H9 (cell line): ENCODE measurements at regions not wholly inside any gene's neighbourhood (a gene's known extent, or its start where the extent isn't known, plus 50 kb on each side); places are given as distances from the start of the nearest gene placed in this dataset.

Experiments used
- DNase-seq: peaks from one replicate; pipeline ENCODE4 v3.0.0-alpha.2; 2017
- H2AFZ ChIP-seq: one replicate; pipeline ENCODE4 v1.6.1; 2013; ENCODE audit warnings: mild to moderate bottlenecking, low read length, control low read depth, moderate library complexity
- H2AK5ac ChIP-seq: 2 replicates; pipeline ENCODE4 v1.6.1; 2013; ENCODE audit warnings: low read length, control low read depth, mixed read lengths; ENCODE audit not compliant: insufficient read length
- H2BK120ac ChIP-seq: one replicate; pipeline ENCODE4 v1.6.1; 2013; ENCODE audit warnings: low read depth, mild to moderate bottlenecking, low read length, control low read depth, inconsistent platforms; ENCODE audit not compliant: poor library complexity, severe bottlenecking
- H2BK12ac ChIP-seq: 2 replicates; pipeline ENCODE4 v1.6.1; 2013; ENCODE audit warnings: low read length, control low read depth, mixed read lengths, low read depth; ENCODE audit not compliant: insufficient read length
- H2BK15ac ChIP-seq: 2 replicates; pipeline ENCODE4 v1.6.1; 2013; ENCODE audit warnings: low read depth, low read length, control low read depth
- H2BK20ac ChIP-seq: one replicate; pipeline ENCODE4 v1.6.1; 2013; ENCODE audit warnings: low read depth, mild to moderate bottlenecking, low read length, control low read depth, inconsistent platforms; ENCODE audit not compliant: poor library complexity, severe bottlenecking
- H2BK5ac ChIP-seq: 2 replicates; pipeline ENCODE4 v1.6.1; 2013; ENCODE audit warnings: low read length, control low read depth, mixed read lengths; ENCODE audit not compliant: insufficient read length
- H3K14ac ChIP-seq: 2 replicates; pipeline ENCODE4 v1.6.1; 2013; ENCODE audit warnings: low read length, control low read depth; ENCODE audit not compliant: insufficient read depth
- H3K18ac ChIP-seq: 2 replicates; pipeline ENCODE4 v1.6.1; 2013; ENCODE audit warnings: low read depth, mild to moderate bottlenecking, mixed read lengths, low read length, control low read depth; ENCODE audit not compliant: insufficient read length
- H3K23ac ChIP-seq: 2 replicates; pipeline ENCODE4 v1.6.1; 2013; ENCODE audit warnings: low read length, control low read depth, mixed read lengths, low read depth; ENCODE audit not compliant: insufficient read length
- H3K23me2 ChIP-seq: 2 replicates; pipeline ENCODE4 v1.6.1; 2013; ENCODE audit warnings: low read depth, mild to moderate bottlenecking, mixed read lengths, low read length, control low read depth; ENCODE audit not compliant: insufficient read length, poor library complexity, severe bottlenecking
- H3K27ac ChIP-seq: 2 replicates; pipeline ENCODE4 v1.5.1; 2013; ENCODE audit warnings: low read length, control low read depth, mixed read lengths, low read depth; ENCODE audit not compliant: insufficient read length
- H3K27me3 ChIP-seq: 2 replicates; pipeline ENCODE4 v1.6.1; 2013; ENCODE audit warnings: low read length, control low read depth, inconsistent platforms; ENCODE audit not compliant: insufficient read depth
- H3K4ac ChIP-seq: 2 replicates; pipeline ENCODE4 v1.6.1; 2013; ENCODE audit warnings: low read depth, mild to moderate bottlenecking, control low read depth, inconsistent platforms, low read length, moderate library complexity
- H3K4me1 ChIP-seq: 2 replicates; pipeline ENCODE4 v1.6.1; 2013; ENCODE audit warnings: low read length, control low read depth, inconsistent platforms; ENCODE audit not compliant: insufficient read depth
- H3K4me2 ChIP-seq: 2 replicates; pipeline ENCODE4 v1.6.1; 2013; ENCODE audit warnings: low read length, control low read depth, mixed read lengths; ENCODE audit not compliant: insufficient read length, insufficient read depth
- H3K56ac ChIP-seq: 2 replicates; pipeline ENCODE4 v1.6.1; 2013; ENCODE audit warnings: low read depth, mild to moderate bottlenecking, mixed read lengths, low read length, control low read depth; ENCODE audit not compliant: insufficient read length
- H3K79me1 ChIP-seq: 2 replicates; pipeline ENCODE4 v1.6.1; 2013; ENCODE audit warnings: low read depth, mild to moderate bottlenecking, moderate library complexity, low read length, control low read depth, inconsistent platforms; ENCODE audit not compliant: insufficient read depth, poor library complexity, severe bottlenecking
- H3K79me2 ChIP-seq: 2 replicates; pipeline ENCODE4 v1.6.1; 2013; ENCODE audit warnings: low read length, control low read depth, inconsistent platforms; ENCODE audit not compliant: insufficient read depth
- H3K9ac ChIP-seq: 2 replicates; pipeline ENCODE4 v1.6.1; 2013; ENCODE audit warnings: low read length, control low read depth, mixed read lengths; ENCODE audit not compliant: insufficient read length; ENCODE audit errors: extremely low read depth
- H3K9me3 ChIP-seq: one replicate; pipeline ENCODE4 v1.6.1; 2013; ENCODE audit warnings: low read depth, low read length, inconsistent platforms; ENCODE audit not compliant: control insufficient read depth
- H3T11ph ChIP-seq: one replicate; pipeline ENCODE4 v1.6.1; 2013; ENCODE audit warnings: mild to moderate bottlenecking, low read length, control low read depth, inconsistent platforms
- H4K20me1 ChIP-seq: one replicate; pipeline ENCODE4 v1.6.1; 2013; ENCODE audit not compliant: control insufficient read depth, insufficient read length, insufficient read depth
- H4K5ac ChIP-seq: 2 replicates; pipeline ENCODE4 v1.6.1; 2013; ENCODE audit warnings: low read depth, mild to moderate bottlenecking, mixed read lengths, low read length, control low read depth; ENCODE audit not compliant: insufficient read length
- H4K8ac ChIP-seq: replicated peaks from 2 replicates; pipeline ENCODE4 v1.6.1; 2013; ENCODE audit warnings: low read length, control low read depth, mixed read lengths, low read depth; ENCODE audit not compliant: insufficient read length
- H4K91ac ChIP-seq: 2 replicates; pipeline ENCODE4 v1.6.1; 2013; ENCODE audit warnings: low read depth, mild to moderate bottlenecking, moderate library complexity, mixed read lengths, low read length, control low read depth; ENCODE audit not compliant: insufficient read length
- H3K27ac Mint-ChIP-seq, 3 experiments: 2 replicates in 2 of 3; 3 replicates in 1 of 3; pipeline ENCODE4 v1.8.0; 2020 to 2021; ENCODE audit warnings: mixed read lengths in 3 of 3, mild to moderate bottlenecking in 1 of 3, moderate library complexity in 1 of 3
- H3K27me3 Mint-ChIP-seq: 2 replicates; pipeline ENCODE4 v1.8.0; 2021; ENCODE audit warnings: low read depth, mild to moderate bottlenecking, moderate library complexity, mixed read lengths
- H3K36me3 Mint-ChIP-seq, 3 experiments: 2 replicates in 2 of 3; 3 replicates in 1 of 3; pipeline ENCODE4 v1.8.0; 2020 to 2021; ENCODE audit warnings: low read depth in 3 of 3, mixed read lengths in 3 of 3; ENCODE audit not compliant: insufficient read depth in 1 of 3
- H3K4me1 Mint-ChIP-seq, 2 experiments: 2 replicates each; pipeline ENCODE4 v1.8.0; 2020; ENCODE audit warnings: mixed read lengths in 2 of 2
- H3K4me3 Mint-ChIP-seq, 2 experiments: 2 replicates in 1 of 2; 3 replicates in 1 of 2; pipeline ENCODE4 v1.8.0; 2020 to 2021; ENCODE audit warnings: mild to moderate bottlenecking in 2 of 2, mixed read lengths in 2 of 2, moderate library complexity in 1 of 2
- H3K9me3 Mint-ChIP-seq, 2 experiments: 2 replicates in 1 of 2; 3 replicates in 1 of 2; pipeline ENCODE4 v1.8.0; 2020; ENCODE audit warnings: mild to moderate bottlenecking in 2 of 2, mixed read lengths in 2 of 2, moderate library complexity in 1 of 2
- WGBS: extraction: QIAGEN DNeasy Blood & Tissue Kit; methylation state at CpG from one replicate; pipeline ENCODE4 v1.1.7; 2013; ENCODE audit warnings: missing lambda C conversion rate, low lambda C conversion rate, mixed read lengths; ENCODE audit not compliant: insufficient read length; ENCODE audit errors: extremely low coverage; 5-methylcytosine and 5-hydroxymethylcytosine counted together
- TF ChIP-seq, protein P1 (sequence below): fragments of 200-600 bp; sonication (generic); conservative IDR thresholded peaks from 3 replicates; pipeline ENCODE4 v1.8.0; 2021; ENCODE audit warnings: antibody characterized with exemption, mild to moderate bottlenecking

DNA sequence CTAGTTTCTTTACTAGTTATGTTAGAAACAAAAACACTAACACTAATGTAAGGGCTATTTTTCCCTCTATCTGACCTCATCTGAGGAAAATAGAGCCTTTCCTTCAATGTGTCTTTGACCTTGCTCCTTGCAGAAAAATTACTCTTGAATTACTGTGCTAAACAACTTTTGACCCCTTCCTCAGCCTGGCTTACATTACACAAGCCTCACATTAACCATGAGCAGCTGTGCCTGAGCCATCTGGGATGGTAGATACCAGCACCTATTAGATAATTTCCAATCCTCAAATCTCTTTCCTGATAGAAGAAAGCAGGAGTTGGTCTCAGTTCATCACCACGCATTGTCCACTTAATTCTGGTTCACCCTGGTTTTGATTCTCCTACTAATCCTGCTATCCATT is 134.4 kb upstream of the NCAM1 start:
- H3K36me3 Mint-ChIP-seq = peaks cover 0 to 18% (median 4%) of the 10 kb centered on the region in 3 experiments; a peak in 5 of 7 replicates
- H3K4me1 ChIP-seq = peaks cover 19% of the 10 kb centered on the region
- peaks cover 19 to 24% of the 10 kb centered on the region in 2 experiments for H3K9me3 Mint-ChIP-seq
- no peak overlapping the region for H4K8ac ChIP-seq
- H3K23me2 ChIP-seq = no peaks in the 10 kb centered on the region
- peaks cover 39 to 41% of the 10 kb centered on the region in 2 experiments for H3K4me1 Mint-ChIP-seq
- no peak overlapping the region for H2AFZ ChIP-seq
- no peak overlapping the region for H3K4ac ChIP-seq
- H3K9me3 ChIP-seq = no peaks in the 10 kb centered on the region
- H2BK12ac ChIP-seq = no peak overlapping the region
- H2BK120ac ChIP-seq = no peak overlapping the region
- H4K5ac ChIP-seq = no peak overlapping the region
- H2BK5ac ChIP-seq = no peak overlapping the region
- no peaks in the 10 kb centered on the region for H4K20me1 ChIP-seq
- no peak overlapping the region for H2AK5ac ChIP-seq
- H3K27me3 ChIP-seq = no peaks in the 10 kb centered on the region
- TF ChIP-seq, protein P1, sequence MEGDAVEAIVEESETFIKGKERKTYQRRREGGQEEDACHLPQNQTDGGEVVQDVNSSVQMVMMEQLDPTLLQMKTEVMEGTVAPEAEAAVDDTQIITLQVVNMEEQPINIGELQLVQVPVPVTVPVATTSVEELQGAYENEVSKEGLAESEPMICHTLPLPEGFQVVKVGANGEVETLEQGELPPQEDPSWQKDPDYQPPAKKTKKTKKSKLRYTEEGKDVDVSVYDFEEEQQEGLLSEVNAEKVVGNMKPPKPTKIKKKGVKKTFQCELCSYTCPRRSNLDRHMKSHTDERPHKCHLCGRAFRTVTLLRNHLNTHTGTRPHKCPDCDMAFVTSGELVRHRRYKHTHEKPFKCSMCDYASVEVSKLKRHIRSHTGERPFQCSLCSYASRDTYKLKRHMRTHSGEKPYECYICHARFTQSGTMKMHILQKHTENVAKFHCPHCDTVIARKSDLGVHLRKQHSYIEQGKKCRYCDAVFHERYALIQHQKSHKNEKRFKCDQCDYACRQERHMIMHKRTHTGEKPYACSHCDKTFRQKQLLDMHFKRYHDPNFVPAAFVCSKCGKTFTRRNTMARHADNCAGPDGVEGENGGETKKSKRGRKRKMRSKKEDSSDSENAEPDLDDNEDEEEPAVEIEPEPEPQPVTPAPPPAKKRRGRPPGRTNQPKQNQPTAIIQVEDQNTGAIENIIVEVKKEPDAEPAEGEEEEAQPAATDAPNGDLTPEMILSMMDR = no peak
- H3K4me3 Mint-ChIP-seq = no peak overlapping the region
- no peak overlapping the region for H3T11ph ChIP-seq
- H2BK20ac ChIP-seq = no peak overlapping the region
- H4K91ac ChIP-seq = no peak overlapping the region
- H3K79me2 ChIP-seq = no peaks in the 10 kb centered on the region; the same call in 1 of the 2 replicates
- H3K79me1 ChIP-seq = no peaks in the 10 kb centered on the region
- no peak overlapping the region for H3K14ac ChIP-seq
- no peak for DNase-seq
- no peak overlapping the region for H2BK15ac ChIP-seq
- no peak overlapping the region for H3K18ac ChIP-seq
- no peak overlapping the region for H3K56ac ChIP-seq
- no peak overlapping the region for H3K9ac ChIP-seq
- no peak overlapping the region for H3K27ac ChIP-seq
- H3K23ac ChIP-seq = no peak overlapping the region
- H3K27ac Mint-ChIP-seq = no peak overlapping the region
- H3K27me3 Mint-ChIP-seq = peaks cover 2% of the 10 kb centered on the region; the same call in 1 of the 2 replicates
- no CpG with 5 or more reads among the region's 1 CpG for WGBS
- no peak overlapping the region for H3K4me2 ChIP-seq
